Sigmoid colon (tissue), 6 donors: ENCODE measurements at regions not wholly inside any gene's neighbourhood (a gene's known extent, or its start where the extent isn't known, plus 50 kb on each side); places are given as distances from the start of the nearest gene placed in this dataset.

Experiments used
- DNase-seq: peaks from one replicate; pipeline ENCODE4 v3.0.0-alpha.2; 2019
- H3K27ac ChIP-seq, 4 donors: fragments of 200-600 bp; sonication (generic); one replicate each; pipeline ENCODE4 v1.5.1; 2016 to 2019; ENCODE audit warnings: mild to moderate bottlenecking in 1 of 4
- H3K27me3 ChIP-seq, 3 donors: fragments of 200-600 bp; sonication (generic); one replicate each; pipeline ENCODE4 v1.5.1; 2019; ENCODE audit warnings: mild to moderate bottlenecking in 1 of 3
- H3K36me3 ChIP-seq, 4 donors: fragments of 200-600 bp; sonication (generic); one replicate each; pipeline ENCODE4 v1.5.1; 2016 to 2019
- H3K4me1 ChIP-seq, 4 donors: fragments of 200-600 bp; sonication (generic); one replicate each; pipeline ENCODE4 v1.5.1; 2017 to 2019
- H3K4me3 ChIP-seq, 4 donors: fragments of 200-600 bp; sonication (generic); one replicate each; pipeline ENCODE4 v1.5.1; 2017 to 2019; ENCODE audit warnings: mild to moderate bottlenecking in 2 of 4, moderate library complexity in 1 of 4
- H3K9me3 ChIP-seq, 4 donors: fragments of 200-600 bp in 3 of 4; sonication (generic) in 3 of 4; one replicate each; pipeline versions ENCODE4 v1.5.1 to v1.6.1; 2013 to 2019
- CTCF ChIP-seq, 4 experiments: fragments of 450-650 bp in 3 of 4; fragments of 200-600 bp in 1 of 4; IDR thresholded peaks; one replicate each; pipeline ENCODE4 v1.5.1; 2016 to 2019; ENCODE audit warnings: antibody characterized with exemption in 4 of 4, mild to moderate bottlenecking in 3 of 4, moderate library complexity in 2 of 4
- EP300 ChIP-seq, 4 donors: sonication (generic); formaldehyde crosslinking; IDR thresholded peaks; one replicate each; pipeline ENCODE4 v1.6.1; 2017; ENCODE audit warnings: antibody characterized with exemption in 4 of 4
- POLR2A ChIP-seq, 2 donors: fragments of 450-650 bp; IDR thresholded peaks; one replicate each; pipeline ENCODE4 v1.6.1; 2016; ENCODE audit warnings: antibody characterized with exemption in 2 of 2, mild to moderate bottlenecking in 2 of 2, moderate library complexity in 2 of 2
- POLR2AphosphoS5 ChIP-seq, 4 donors: sonication (generic); formaldehyde crosslinking; IDR thresholded peaks; one replicate each; pipeline ENCODE4 v1.6.1; 2017; ENCODE audit warnings: antibody characterized with exemption in 4 of 4
- WGBS, 2 donors: extraction: QIAGEN DNeasy Blood & Tissue Kit; methylation state at CpG; one replicate each; pipeline ENCODE4 v1.1.7; 2013; 5-methylcytosine and 5-hydroxymethylcytosine counted together
- intact Hi-C: fragments of 100-400 bp; cut with DNase I; formaldehyde crosslinking; loops from one replicate; pipeline ENCODE4 v1.15.1; 2023
- donor health status: healthy with polysubstance abuse.
- donor health status: healthy.

GRCh38 chr6:99811636-99812035 is 182.4 kb downstream of the MCHR2 start:
- H3K9me3 ChIP-seq: no peaks in the 10 kb centered on the region
- no peaks in the 10 kb centered on the region for H3K27me3 ChIP-seq
- H3K27ac ChIP-seq: no peak overlapping the region
- no peak for DNase-seq
- 88 to 91% methylated on average over 1 of the region's 1 CpG for WGBS, 2 donors
- TF ChIP-seq POLR2AphosphoS5 (IDR thresholded peaks at IDR 0.05) (no peak), POLR2A (IDR thresholded peaks at IDR 0.05) (no peak), CTCF (IDR thresholded peaks at IDR 0.05) (no peak), EP300 (IDR thresholded peaks at IDR 0.05) (no peak)
- no peak overlapping the region for H3K4me3 ChIP-seq
- no peaks in the 10 kb centered on the region for H3K4me1 ChIP-seq
- H3K36me3 ChIP-seq: no peaks in the 10 kb centered on the region
- intact Hi-C loops: no loop called here

GRCh38 chr6:99813565-99813964 is 180.5 kb downstream of the MCHR2 start:
- Histone ChIP-seq H3K27ac (no peak overlapping the region), H3K4me1 (no peaks in the 10 kb centered on the region), H3K27me3 (no peaks in the 10 kb centered on the region), H3K4me3 (no peak overlapping the region), H3K36me3 (no peaks in the 10 kb centered on the region), H3K9me3 (no peaks in the 10 kb centered on the region)
- 0 to 30% methylated on average over 1 of the region's 1 CpG for WGBS, 2 donors
- intact Hi-C loops: no loop called here
- DNase-seq: no peak
- TF ChIP-seq CTCF (IDR thresholded peaks at IDR 0.05): no peak
- TF ChIP-seq EP300 (IDR thresholded peaks at IDR 0.05): no peak
- no peak for TF ChIP-seq POLR2AphosphoS5 (IDR thresholded peaks at IDR 0.05)
- TF ChIP-seq POLR2A (IDR thresholded peaks at IDR 0.05): no peak

- no peaks in the 10 kb centered on the region for H3K9me3 ChIP-seq
- H3K4me1 ChIP-seq: no peaks in the 10 kb centered on the region
- TF ChIP-seq POLR2AphosphoS5 (IDR thresholded peaks at IDR 0.05) (no peak), POLR2A (IDR thresholded peaks at IDR 0.05) (no peak), CTCF (IDR thresholded peaks at IDR 0.05) (no peak), EP300 (IDR thresholded peaks at IDR 0.05) (no peak)
- 14 to 62% methylated on average over 6 of the region's 6 CpGs for WGBS, 2 donors
- H3K4me3 ChIP-seq: no peak overlapping the region
- DNase-seq: no peak
- no peaks in the 10 kb centered on the region for H3K27me3 ChIP-seq
- no peak overlapping the region for H3K27ac ChIP-seq
- no peaks in the 10 kb centered on the region for H3K36me3 ChIP-seq
- intact Hi-C loops: no loop called here
These were observed 179.6 kb downstream of the MCHR2 start for GRCh38 chr6:99814230-99814928.

GRCh38 chr6:99816795-99817194 is 177.2 kb downstream of the MCHR2 start:
- Histone ChIP-seq H3K4me3 (no peak overlapping the region), H3K27me3 (peaks cover 0 to 9% (median 0%) of the 10 kb centered on the region in 3 donors), H3K36me3 (no peaks in the 10 kb centered on the region), H3K27ac (no peak overlapping the region), H3K4me1 (no peaks in the 10 kb centered on the region), H3K9me3 (no peaks in the 10 kb centered on the region)
- no peak for TF ChIP-seq CTCF (IDR thresholded peaks at IDR 0.05)
- no peak for TF ChIP-seq EP300 (IDR thresholded peaks at IDR 0.05)
- no peak for TF ChIP-seq POLR2AphosphoS5 (IDR thresholded peaks at IDR 0.05)
- no peak for TF ChIP-seq POLR2A (IDR thresholded peaks at IDR 0.05)
- DNase-seq: no peak
- WGBS, 2 donors: 86 to 93% methylated on average over 5 of the region's 5 CpGs
- intact Hi-C loops: no loop called here

- TF ChIP-seq POLR2AphosphoS5 (IDR thresholded peaks at IDR 0.05) (no peak), EP300 (IDR thresholded peaks at IDR 0.05) (no peak), CTCF (IDR thresholded peaks at IDR 0.05) (no peak), POLR2A (IDR thresholded peaks at IDR 0.05) (no peak)
- 72 to 86% methylated on average over 2 of the region's 2 CpGs for WGBS, 2 donors
- H3K27me3 ChIP-seq: peaks cover 0 to 21% (median 0%) of the 10 kb centered on the region in 3 donors
- no peaks in the 10 kb centered on the region for H3K36me3 ChIP-seq
- no peak for DNase-seq
- no peak overlapping the region for H3K4me3 ChIP-seq
- intact Hi-C loops: no loop called here
- H3K9me3 ChIP-seq: no peaks in the 10 kb centered on the region
- no peak overlapping the region for H3K27ac ChIP-seq
- no peaks in the 10 kb centered on the region for H3K4me1 ChIP-seq
These were observed 175.9 kb downstream of the MCHR2 start for GRCh38 chr6:99818161-99818560.
